GM21360 (cell line): ENCODE measurements at regions not wholly inside any gene's neighbourhood (a gene's known extent, or its start where the extent isn't known, plus 50 kb on each side); places are given as distances from the start of the nearest gene placed in this dataset.
"Not testable (repeated sequence)": the region's sequence is repeated elsewhere in the genome, so short reads cannot be mapped to it uniquely, and the experiment has no call there.

ENCODE experiments used
- ATAC-seq: cut with Tn5 transposase; IDR thresholded peaks from one replicate; pipeline ENCODE4 v1.9.1; 2021; ENCODE audit warnings: mild to moderate bottlenecking, moderate library complexity; ENCODE audit not compliant: unreplicated experiment

GRCh38 chr6:63440594-63440993 lies 120.8 kb upstream of the LGSN start:
- no peak for ATAC-seq

GRCh38 chr6:63441266-63441956 lies 121.6 kb upstream of the LGSN start:
- no peak for ATAC-seq

DNA sequence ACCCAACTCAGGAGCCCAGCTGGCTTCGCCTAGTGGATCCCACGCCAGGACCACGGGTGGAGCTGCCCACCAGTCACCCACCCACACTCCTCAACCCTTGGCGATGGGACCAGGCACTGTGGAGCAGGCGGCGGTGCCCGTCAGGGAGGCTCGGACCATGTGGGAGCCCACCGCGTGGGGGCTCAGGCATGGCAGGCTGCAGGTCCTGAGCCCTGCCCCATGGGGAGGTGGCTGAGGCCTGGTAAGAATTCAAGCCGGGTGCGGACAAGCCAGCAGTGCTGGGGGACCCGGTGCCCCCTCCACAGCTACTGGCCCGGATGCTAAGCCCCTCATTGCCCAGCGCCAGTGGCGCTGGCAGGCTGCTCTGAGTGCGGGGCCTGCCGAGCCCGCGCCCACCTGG lies 123.1 kb upstream of the LGSN start:
- ATAC-seq: no peak

GRCh38 chr6:63444768-63445167 lies 125.0 kb upstream of the LGSN start:
- no peak for ATAC-seq

GRCh38 chr6:63446405-63446804 lies 125.9 kb upstream of the LOC128125822 start:
- ATAC-seq: no peak

DNA sequence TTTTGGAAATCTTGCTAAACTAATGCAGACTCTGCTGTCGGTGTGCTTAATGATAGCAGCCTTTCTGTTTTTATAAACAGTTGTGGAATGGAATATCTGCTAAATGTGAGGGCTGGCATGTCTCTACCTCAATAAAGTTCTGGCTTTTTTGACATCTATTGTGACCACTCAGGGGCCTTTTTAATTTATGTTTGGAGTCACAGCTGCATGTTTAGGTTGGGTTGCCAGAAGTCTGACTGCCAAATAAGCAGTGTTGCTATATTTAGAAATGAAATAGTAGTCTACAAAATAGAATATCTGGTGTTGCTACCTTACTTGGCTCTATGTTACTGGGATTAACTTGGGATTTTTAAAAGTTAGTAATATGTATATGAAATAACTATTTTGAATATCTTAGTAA lies 125.1 kb upstream of the LOC128125822 start:
- no peak for ATAC-seq

GRCh38 chr6:63448229-63448628 lies 124.1 kb upstream of the LOC128125822 start:
- ATAC-seq: no peak

GRCh38 chr6:63449714-63450113 lies 122.6 kb upstream of the LOC128125822 start:
- no peak for ATAC-seq

DNA sequence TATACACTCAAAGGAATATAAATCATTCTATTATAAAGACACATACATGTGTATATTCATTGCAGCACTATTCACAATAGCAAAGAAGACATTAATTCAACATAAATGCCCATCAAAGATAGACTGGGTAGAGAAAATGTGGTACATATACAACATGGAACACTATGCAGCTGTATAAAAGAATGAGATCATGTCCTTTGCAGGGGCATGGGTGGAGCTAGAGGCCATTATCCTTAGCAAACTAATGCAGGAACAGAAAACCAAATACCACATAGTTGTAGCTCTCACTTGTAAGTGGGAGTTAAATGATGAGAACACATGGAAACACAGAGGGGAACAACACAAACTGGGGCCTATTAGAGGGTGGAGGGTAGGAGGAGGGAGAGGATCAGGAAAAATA lies 121.0 kb upstream of the LOC128125822 start:
- no peak for ATAC-seq

GRCh38 chr6:63452125-63452524 lies 120.2 kb upstream of the LOC128125822 start:
- ATAC-seq: no peak

DNA sequence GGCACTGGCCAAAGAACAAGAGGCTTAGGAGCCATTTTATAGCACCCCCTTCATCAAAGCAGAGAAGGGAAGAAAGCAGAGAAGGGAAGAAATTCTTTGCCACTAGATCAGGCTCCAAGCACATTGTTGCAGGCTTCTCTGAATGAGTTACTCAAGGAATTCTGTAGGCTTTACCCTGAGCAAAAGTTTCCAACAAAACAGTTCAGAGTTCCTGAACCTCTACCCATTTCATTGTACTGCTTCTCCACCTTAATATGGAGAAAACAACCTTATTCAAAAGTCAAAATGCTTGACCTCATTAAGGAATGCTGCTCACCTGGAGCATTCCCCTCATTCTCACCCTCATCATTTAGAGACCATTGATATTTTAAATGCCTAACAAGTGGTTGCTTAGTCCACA lies 115.5 kb upstream of the LOC128125822 start:
- no peak for ATAC-seq

DNA sequence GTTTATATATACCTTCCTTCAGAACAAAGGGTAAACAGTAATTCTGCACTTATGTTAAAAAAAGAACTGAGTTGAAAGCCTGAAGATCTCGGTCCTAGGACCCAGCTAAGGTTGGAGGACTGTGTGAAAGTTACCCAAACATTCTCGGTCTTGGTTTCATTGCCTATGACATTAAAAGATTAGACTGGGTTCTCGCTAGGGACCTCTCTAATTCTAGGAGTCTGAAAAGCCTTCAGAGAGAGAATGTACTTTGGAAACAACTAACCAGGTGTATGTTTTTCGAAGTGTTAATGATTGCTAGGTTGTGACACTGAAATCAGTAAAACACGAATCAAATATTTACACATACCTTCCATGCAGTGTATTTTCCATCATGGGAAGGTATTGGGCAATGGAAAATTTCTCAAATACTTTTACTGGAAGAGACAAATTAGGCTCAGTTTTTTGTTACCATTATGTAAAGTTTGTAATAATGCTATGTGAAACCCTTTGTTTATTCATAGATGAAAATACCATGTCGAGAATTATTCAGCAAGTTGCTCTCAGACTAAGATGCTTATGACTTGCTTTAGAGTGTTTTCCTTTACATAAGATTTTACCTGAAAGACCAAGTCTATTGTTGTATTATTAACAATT lies 113.7 kb upstream of the LOC128125822 start:
- ATAC-seq: peak; percentile 82

DNA sequence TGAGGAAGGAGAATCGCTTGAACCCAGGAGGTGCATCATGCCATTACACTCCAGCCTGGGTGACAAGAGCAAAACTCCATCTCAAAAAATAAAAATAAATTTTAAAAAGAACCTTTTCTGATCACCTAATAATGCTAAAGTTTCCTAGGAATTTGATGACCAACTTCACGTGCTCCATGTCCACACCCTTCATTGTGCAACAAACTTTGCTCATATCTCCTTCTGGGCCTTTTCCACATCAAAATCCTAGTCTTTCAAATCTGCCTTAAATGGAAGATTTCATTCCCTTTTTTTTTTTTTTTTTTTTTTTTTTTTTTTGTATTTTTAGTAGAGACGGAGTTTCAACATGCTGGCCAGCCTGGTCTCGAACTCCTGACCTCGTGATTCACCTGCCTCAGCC lies 112.5 kb upstream of the LOC128125822 start:
- ATAC-seq: no peak

GRCh38 chr6:63460971-63461370 lies 111.3 kb upstream of the LOC128125822 start:
- no peak for ATAC-seq

DNA sequence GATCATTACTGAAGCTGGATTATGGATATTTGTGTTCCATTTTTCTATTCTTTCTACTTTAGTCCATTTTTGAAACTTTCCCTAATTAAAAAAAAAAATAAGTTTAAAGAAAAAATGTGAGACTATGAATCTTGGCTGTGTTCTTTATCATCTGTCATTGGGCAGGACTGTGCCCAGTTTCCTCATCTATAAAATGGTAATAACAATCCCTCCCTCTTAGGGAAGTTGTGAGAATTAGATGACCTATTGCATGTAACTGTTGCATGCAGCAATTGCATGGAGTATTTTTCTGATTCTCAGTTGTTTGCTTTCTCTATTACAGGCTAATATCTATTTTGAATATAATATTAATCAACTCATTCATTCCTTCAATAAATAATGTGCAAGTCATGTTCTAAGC lies 108.2 kb upstream of the LOC128125822 start:
- ATAC-seq: no peak

DNA sequence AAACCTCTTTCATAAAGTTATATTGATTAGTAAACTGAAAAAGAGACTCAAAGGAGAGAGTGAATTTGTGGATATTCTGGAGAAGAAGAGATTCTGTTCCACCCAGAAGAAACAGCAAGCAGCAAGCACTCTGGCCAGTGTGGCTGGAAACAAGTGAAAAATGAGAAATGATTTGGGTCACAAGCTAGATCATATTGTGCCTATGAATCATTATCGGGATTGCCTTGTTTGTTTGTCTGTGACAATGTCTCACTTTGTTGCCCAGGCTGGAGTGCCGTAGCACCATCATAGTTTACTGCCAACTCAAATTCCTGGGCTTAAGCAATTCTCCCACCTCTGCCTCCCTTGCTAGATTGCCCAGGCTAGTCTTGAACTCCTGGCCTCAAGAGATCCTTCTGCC lies 106.5 kb upstream of the LOC128125822 start:
- no peak for ATAC-seq

GRCh38 chr6:63466242-63466733 lies 106.0 kb upstream of the LOC128125822 start:
- no peak for ATAC-seq

DNA sequence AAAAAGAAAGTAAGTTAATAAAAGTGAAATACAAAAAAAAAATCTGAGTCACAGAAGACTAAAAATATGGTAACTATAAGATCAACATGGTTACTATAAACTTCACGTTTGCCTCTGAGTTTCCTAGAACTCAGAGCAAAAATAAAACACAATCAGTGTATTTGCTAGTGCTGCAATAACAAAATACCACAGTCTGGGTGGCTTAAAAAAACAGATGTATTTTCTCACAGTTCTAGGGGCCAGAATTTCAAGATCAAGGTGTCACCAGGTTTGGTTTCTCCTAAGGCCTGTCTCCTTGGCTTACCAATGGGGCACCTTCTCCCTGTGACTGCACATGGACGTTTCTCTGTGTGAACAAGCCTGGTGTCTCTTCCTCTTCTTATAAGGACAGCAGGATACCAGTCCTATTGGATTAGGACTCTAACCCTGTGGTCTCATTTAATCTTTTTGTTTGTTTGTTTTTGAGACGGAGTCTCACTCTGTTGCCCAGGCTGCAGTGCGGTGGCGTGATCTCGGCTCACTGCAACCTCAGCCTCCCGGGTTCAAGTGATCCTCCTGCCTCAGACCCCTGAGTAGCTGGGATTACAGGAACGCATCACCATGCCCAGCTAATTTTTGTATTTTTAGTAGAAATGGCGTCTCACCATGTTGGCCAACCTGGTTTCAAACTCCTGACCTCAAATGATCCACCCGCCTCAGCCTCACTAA lies 104.9 kb upstream of the LOC128125822 start:
- ATAC-seq: no peak

DNA sequence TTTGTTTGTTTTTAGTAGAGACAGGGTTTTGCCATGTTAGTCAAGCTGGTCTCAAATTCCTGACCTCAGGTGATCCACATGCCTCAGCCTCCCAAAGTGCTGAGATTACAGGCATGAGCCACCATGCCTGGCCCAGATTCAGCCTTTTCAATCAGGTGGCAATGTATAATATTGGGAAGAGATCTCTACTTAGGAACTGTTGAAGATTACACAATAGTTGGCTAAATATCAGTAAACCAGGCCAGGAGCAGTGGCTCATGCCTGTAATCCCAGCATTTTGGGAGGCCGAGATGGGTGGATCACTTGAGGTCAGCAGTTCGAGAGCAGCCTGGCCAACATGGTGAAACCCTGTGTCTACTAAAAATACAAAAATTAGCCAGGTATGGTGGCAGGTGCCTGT lies 101.1 kb upstream of the LOC128125822 start:
- not testable (repeated sequence) for ATAC-seq

- no peak for ATAC-seq
Observed at GRCh38 chr6:63471654-63472053, 100.6 kb upstream of the LOC128125822 start.

- no peak for ATAC-seq
Observed at GRCh38 chr6:63475707-63476106, 96.6 kb upstream of the LOC128125822 start.

GRCh38 chr6:63476302-63476701 lies 96.0 kb upstream of the LOC128125822 start:
- ATAC-seq: no peak
